ENCODE measurements at regions not wholly inside any gene's neighbourhood (a gene's known extent, or its start where the extent isn't known, plus 50 kb on each side); places are given as distances from the start of the nearest gene placed in this dataset.

DNA sequence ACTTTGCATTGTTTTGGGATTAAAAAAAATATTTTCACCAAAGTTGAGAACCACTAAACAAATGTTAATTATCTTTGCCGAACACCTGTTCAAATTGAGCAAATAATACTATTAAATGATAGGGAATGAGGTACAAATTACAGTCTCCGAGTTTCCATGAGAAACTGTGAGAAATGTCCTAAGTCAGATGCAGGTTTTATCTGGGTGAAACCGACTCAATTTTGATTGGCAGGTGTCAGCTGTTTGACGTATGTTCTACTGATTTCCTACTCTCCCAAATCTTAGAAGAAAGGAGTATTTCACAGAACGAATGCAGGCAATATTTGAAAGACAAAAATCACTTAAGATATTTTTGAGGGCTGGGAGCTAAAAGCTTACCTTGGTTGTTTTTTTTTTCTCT lies 622.0 kb upstream of the GOT2 start:
- TF ChIP-seq, protein P1, sequence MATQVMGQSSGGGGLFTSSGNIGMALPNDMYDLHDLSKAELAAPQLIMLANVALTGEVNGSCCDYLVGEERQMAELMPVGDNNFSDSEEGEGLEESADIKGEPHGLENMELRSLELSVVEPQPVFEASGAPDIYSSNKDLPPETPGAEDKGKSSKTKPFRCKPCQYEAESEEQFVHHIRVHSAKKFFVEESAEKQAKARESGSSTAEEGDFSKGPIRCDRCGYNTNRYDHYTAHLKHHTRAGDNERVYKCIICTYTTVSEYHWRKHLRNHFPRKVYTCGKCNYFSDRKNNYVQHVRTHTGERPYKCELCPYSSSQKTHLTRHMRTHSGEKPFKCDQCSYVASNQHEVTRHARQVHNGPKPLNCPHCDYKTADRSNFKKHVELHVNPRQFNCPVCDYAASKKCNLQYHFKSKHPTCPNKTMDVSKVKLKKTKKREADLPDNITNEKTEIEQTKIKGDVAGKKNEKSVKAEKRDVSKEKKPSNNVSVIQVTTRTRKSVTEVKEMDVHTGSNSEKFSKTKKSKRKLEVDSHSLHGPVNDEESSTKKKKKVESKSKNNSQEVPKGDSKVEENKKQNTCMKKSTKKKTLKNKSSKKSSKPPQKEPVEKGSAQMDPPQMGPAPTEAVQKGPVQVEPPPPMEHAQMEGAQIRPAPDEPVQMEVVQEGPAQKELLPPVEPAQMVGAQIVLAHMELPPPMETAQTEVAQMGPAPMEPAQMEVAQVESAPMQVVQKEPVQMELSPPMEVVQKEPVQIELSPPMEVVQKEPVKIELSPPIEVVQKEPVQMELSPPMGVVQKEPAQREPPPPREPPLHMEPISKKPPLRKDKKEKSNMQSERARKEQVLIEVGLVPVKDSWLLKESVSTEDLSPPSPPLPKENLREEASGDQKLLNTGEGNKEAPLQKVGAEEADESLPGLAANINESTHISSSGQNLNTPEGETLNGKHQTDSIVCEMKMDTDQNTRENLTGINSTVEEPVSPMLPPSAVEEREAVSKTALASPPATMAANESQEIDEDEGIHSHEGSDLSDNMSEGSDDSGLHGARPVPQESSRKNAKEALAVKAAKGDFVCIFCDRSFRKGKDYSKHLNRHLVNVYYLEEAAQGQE (IDR thresholded peaks at IDR 0.05; ENCODE audit: insufficient read depth in 1 of 2, low read depth in 2 of 2, low read length in 2 of 2): no peak
- TF ChIP-seq POLR2AphosphoS5 (IDR thresholded peaks at IDR 0.05; ENCODE audit: low read depth, low read length): no peak
- TF ChIP-seq FOXP2 (optimal IDR thresholded peaks at IDR 0.05; ENCODE audit: borderline replicate concordance, extremely low read depth, extremely low read length, insufficient read depth): no peak
- TF ChIP-seq TAF1 (IDR thresholded peaks at IDR 0.05; ENCODE audit: borderline replicate concordance, insufficient read depth, low read length): no peak

DNA sequence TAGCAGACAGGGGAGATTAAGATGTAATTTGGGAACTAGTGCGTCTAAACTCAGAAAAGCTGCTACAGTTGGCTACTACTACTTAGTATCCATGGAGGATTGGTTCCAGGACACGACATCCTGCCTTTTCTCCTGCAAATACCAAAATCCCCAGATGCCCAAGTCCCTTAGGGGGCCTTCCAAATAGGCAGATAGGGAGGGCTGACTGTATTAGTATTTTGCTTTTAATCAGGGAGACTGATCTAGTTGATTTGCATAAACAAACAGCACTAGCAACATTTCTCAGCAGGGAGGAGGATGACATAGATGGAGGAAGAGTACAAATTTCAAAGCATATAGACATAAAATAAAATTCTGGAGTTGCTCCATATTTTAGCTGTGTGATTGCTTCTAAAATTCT lies 621.6 kb upstream of the GOT2 start:
- no peak for TF ChIP-seq POLR2AphosphoS5 (IDR thresholded peaks at IDR 0.05; ENCODE audit: low read depth, low read length)

DNA sequence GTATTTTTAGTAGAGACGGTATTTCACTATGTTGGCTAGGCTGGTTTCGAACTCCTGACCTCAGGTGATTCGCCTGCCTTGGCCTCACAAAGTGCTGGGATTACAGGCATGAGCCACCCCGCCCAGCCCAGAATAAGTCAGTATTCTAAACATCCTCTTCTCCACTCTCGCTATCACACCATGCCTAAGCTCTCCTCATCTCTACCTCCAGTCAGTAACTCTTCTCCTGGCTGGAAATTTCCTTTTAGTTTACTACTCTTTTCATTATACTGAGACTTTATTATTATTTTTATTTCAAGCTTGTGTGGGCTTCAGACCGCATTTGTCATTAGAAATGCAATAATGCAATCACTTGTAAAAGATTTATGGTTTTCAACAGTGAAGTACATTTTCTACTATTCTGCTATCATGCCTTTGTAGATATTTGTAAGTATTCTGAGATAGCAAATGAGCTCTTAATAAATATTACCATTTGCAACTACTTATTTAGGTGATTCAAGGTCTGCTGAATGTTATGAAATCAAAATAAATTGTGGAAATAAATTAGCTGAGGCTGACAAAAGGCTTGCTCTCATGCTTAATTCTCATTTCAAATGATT lies 617.3 kb upstream of the GOT2 start:
- no peak for TF ChIP-seq POLR2AphosphoS5 (IDR thresholded peaks at IDR 0.05; ENCODE audit: low read depth, low read length)
- no peak for TF ChIP-seq TAF1 (IDR thresholded peaks at IDR 0.05; ENCODE audit: borderline replicate concordance, insufficient read depth, low read length)
- no peak for TF ChIP-seq FOXP2 (optimal IDR thresholded peaks at IDR 0.05; ENCODE audit: borderline replicate concordance, extremely low read depth, extremely low read length, insufficient read depth)
- TF ChIP-seq SIN3A (IDR thresholded peaks at IDR 0.05; ENCODE audit: borderline replicate concordance, insufficient read depth, low read length): no peak
- TF ChIP-seq, protein P1 (IDR thresholded peaks at IDR 0.05; ENCODE audit: insufficient read depth in 1 of 2, low read depth in 2 of 2, low read length in 2 of 2): no peak

DNA sequence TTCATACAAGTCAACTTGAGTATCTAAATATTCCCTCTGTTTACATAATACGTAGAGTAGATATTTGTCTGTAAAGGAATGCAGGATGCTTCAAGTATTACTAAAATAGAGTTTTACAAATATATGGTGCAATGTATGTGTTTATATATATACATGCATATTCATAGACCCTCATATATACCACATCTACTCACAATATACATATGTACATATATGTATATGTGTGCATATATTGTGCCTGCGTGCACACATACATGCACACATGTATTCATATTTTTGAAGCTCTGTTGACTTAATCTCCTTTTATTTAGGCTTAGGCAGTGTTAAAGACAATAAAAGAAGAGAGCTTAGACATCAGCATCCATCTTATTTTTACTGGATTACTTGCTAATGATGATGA lies 616.6 kb upstream of the GOT2 start:
- TF ChIP-seq FOXP2 (optimal IDR thresholded peaks at IDR 0.05; ENCODE audit: borderline replicate concordance, extremely low read depth, extremely low read length, insufficient read depth) (no peak), POLR2AphosphoS5 (IDR thresholded peaks at IDR 0.05; ENCODE audit: low read depth, low read length) (no peak), SIN3A (IDR thresholded peaks at IDR 0.05; ENCODE audit: borderline replicate concordance, insufficient read depth, low read length) (no peak), TAF1 (IDR thresholded peaks at IDR 0.05; ENCODE audit: borderline replicate concordance, insufficient read depth, low read length) (no peak)
- TF ChIP-seq, protein P1 (IDR thresholded peaks at IDR 0.05; ENCODE audit: insufficient read depth in 1 of 2, low read depth in 2 of 2, low read length in 2 of 2): no peak

DNA sequence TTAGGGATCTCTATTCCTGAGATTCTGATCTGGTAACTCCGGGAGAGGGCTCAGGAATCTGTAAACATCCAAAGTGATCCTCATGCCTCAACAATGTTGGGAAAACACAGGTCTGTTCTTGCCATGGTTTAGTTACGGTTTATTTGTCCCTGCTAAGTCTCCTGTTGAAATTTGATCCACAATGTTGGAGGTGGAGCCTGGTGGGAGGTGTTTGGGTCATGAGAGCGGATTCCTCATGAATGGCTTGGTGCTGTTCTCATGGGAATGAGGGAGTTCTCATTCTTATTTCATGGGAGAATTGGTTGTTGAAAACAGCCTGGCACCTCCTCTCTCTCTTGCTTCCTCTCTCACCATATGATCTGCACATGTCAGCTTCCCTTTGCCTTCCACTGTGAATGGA lies 608.6 kb upstream of the GOT2 start:
- TF ChIP-seq, protein P1 (IDR thresholded peaks at IDR 0.05; ENCODE audit: insufficient read depth in 1 of 2, low read depth in 2 of 2, low read length in 2 of 2): no peak
- TF ChIP-seq POLR2AphosphoS5 (IDR thresholded peaks at IDR 0.05; ENCODE audit: low read depth, low read length) (no peak), FOXP2 (optimal IDR thresholded peaks at IDR 0.05; ENCODE audit: borderline replicate concordance, extremely low read depth, extremely low read length, insufficient read depth) (no peak), TAF1 (IDR thresholded peaks at IDR 0.05; ENCODE audit: borderline replicate concordance, insufficient read depth, low read length) (no peak), SIN3A (IDR thresholded peaks at IDR 0.05; ENCODE audit: borderline replicate concordance, insufficient read depth, low read length) (no peak)

Measured in PFSK-1 (cell line).